NCI-H2171 treated with DMSO at 0.1 percent for 48 hours (cell line): ENCODE measurements at regions not wholly inside any gene's neighbourhood (a gene's known extent, or its start where the extent isn't known, plus 50 kb on each side); places are given as distances from the start of the nearest gene placed in this dataset.
"Not testable (repeated sequence)": the region's sequence is repeated elsewhere in the genome, so short reads cannot be mapped to it uniquely, and the experiment has no call there.

Source experiments
- DNase-seq: peaks from one replicate; lab custom pipeline; 2025; lab: John Stamatoyannopoulos, UW

- DNase-seq = no peak
Observed at GRCh38 chr7:34392972-34393371, 265.0 kb upstream of the NPSR1 start.

GRCh38 chr7:34396437-34397064 lies 261.5 kb upstream of the NPSR1 start:
- no peak for DNase-seq

GRCh38 chr7:34401776-34402175 lies 256.2 kb upstream of the NPSR1 start:
- DNase-seq = no peak

- DNase-seq = peak; percentile 31
Observed at GRCh38 chr7:34406848-34407530, 251.0 kb upstream of the NPSR1 start.

- no peak for DNase-seq
Observed at GRCh38 chr7:34407586-34407985, 250.4 kb upstream of the NPSR1 start.

- no peak for DNase-seq
Observed at GRCh38 chr7:34417781-34418180, 240.2 kb upstream of the NPSR1 start.

- no peak for DNase-seq
Observed at GRCh38 chr7:34421526-34421925, 236.5 kb upstream of the NPSR1 start.

GRCh38 chr7:34425194-34425593 lies 232.8 kb upstream of the NPSR1 start:
- no peak for DNase-seq

GRCh38 chr7:34425631-34426384 lies 232.2 kb upstream of the NPSR1 start:
- no peak for DNase-seq

GRCh38 chr7:34430456-34430855 lies 227.6 kb upstream of the NPSR1 start:
- DNase-seq = peak; percentile 2

GRCh38 chr7:34438436-34438835 lies 219.6 kb upstream of the NPSR1 start:
- no peak for DNase-seq

GRCh38 chr7:34445653-34446052 lies 212.4 kb upstream of the NPSR1 start:
- no peak for DNase-seq

- DNase-seq = not testable (repeated sequence)
Observed at GRCh38 chr7:34448531-34448930, 209.5 kb upstream of the NPSR1 start.

GRCh38 chr7:34449765-34450164 lies 208.3 kb upstream of the NPSR1 start:
- no peak for DNase-seq

- DNase-seq = no peak
Observed at GRCh38 chr7:34451183-34451582, 206.8 kb upstream of the NPSR1 start.

GRCh38 chr7:34451923-34452322 lies 206.1 kb upstream of the NPSR1 start:
- DNase-seq = no peak

- no peak for DNase-seq
Observed at GRCh38 chr7:34452363-34452762, 205.7 kb upstream of the NPSR1 start.

- DNase-seq = no peak
Observed at GRCh38 chr7:34453150-34453549, 204.9 kb upstream of the NPSR1 start.

GRCh38 chr7:34454381-34454780 lies 203.6 kb upstream of the NPSR1 start:
- no peak for DNase-seq

GRCh38 chr7:34457329-34457728 lies 200.7 kb upstream of the NPSR1 start:
- no peak for DNase-seq

GRCh38 chr7:34463830-34464229 lies 194.2 kb upstream of the NPSR1 start:
- no peak for DNase-seq

- DNase-seq = no peak
Observed at GRCh38 chr7:34471844-34472243, 186.2 kb upstream of the NPSR1 start.

- no peak for DNase-seq
Observed at GRCh38 chr7:34486371-34486770, 171.6 kb upstream of the NPSR1 start.
